A673 (cell line): ENCODE measurements at regions not wholly inside any gene's neighbourhood (a gene's known extent, or its start where the extent isn't known, plus 50 kb on each side); places are given as distances from the start of the nearest gene placed in this dataset.

Experiments
- BruUV-seq: library from RNA; stranded (reverse); fragments of 400-500 nt; replicated peaks from 2 replicates; lab custom pipeline; 2021; lab: Mats Ljungman, UMichigan
- CTCF ChIA-PET: fragments of 300-600 bp; sonication (Branson Sonifier 250); formaldehyde crosslinking; loops from one replicate; lab custom pipeline; 2022; ENCODE audit warnings: antibody characterized with exemption; lab: Charles Lee
- POLR2A ChIA-PET: fragments of 300-600 bp; sonication (Branson Sonifier 250); formaldehyde crosslinking; loops from one replicate; lab custom pipeline; 2022; ENCODE audit warnings: antibody characterized with exemption; ENCODE audit not compliant: low non-redundant PET; lab: Charles Lee
- DNase-seq: peaks from one replicate; pipeline ENCODE4 v3.0.0-alpha.2; 2015; ENCODE audit warnings: low spot score
- H3K27ac ChIP-seq: fragments of 200-600 bp; sonication (generic); 2 replicates; pipeline ENCODE4 v1.5.1; 2016; ENCODE audit warnings: mixed run types, low read depth, mild to moderate bottlenecking, mixed read lengths, antibody characterized with exemption, low read length; ENCODE audit not compliant: poor library complexity, severe bottlenecking
- H3K27me3 ChIP-seq: fragments of 200-600 bp; sonication (generic); replicated peaks from 2 replicates; pipeline ENCODE4 v1.6.1; 2017; ENCODE audit warnings: mixed run types, low read depth, mild to moderate bottlenecking, mixed read lengths, antibody characterized with exemption, low read length; ENCODE audit not compliant: insufficient read depth, poor library complexity
- H3K36me3 ChIP-seq: fragments of 200-600 bp; sonication (generic); 2 replicates; pipeline ENCODE4 v1.6.1; 2016; ENCODE audit warnings: mixed run types, mild to moderate bottlenecking, mixed read lengths, antibody characterized with exemption, low read length; ENCODE audit not compliant: insufficient read depth, poor library complexity, severe bottlenecking
- H3K4me1 ChIP-seq: fragments of 200-600 bp; sonication (generic); 2 replicates; pipeline ENCODE4 v1.6.1; 2017; ENCODE audit warnings: mixed run types, mild to moderate bottlenecking, mixed read lengths, antibody characterized with exemption, low read length; ENCODE audit not compliant: insufficient read depth, poor library complexity, severe bottlenecking
- H3K4me3 ChIP-seq: fragments of 200-600 bp; sonication (generic); 2 replicates; pipeline ENCODE4 v1.5.1; 2016; ENCODE audit warnings: low read depth, mixed run types, mild to moderate bottlenecking, mixed read lengths, low read length; ENCODE audit not compliant: poor library complexity, severe bottlenecking
- H3K9me3 ChIP-seq: fragments of 200-600 bp; sonication (generic); 2 replicates; pipeline ENCODE4 v1.6.1; 2016; ENCODE audit warnings: mixed run types, low read depth, mild to moderate bottlenecking, mixed read lengths, antibody characterized with exemption, low read length; ENCODE audit not compliant: poor library complexity, severe bottlenecking
- EZH2 ChIP-seq: fragments of 200-600 bp; sonication (generic); IDR thresholded peaks from 2 replicates; pipeline ENCODE4 v1.6.1; 2017; ENCODE audit warnings: borderline replicate concordance, low read depth, mild to moderate bottlenecking, mixed read lengths, antibody characterized with exemption, low read length; ENCODE audit not compliant: poor library complexity, severe bottlenecking
- intact Hi-C: fragments of 100-400 bp; cut with micrococcal nuclease; formaldehyde crosslinking; loops from one replicate; pipeline ENCODE4 v1.10.0; 2022; ENCODE audit not compliant: unreplicated experiment
- TF ChIP-seq, protein P1 (sequence below): fragments of 300-800, 200-600 bp; sonication (generic); conservative IDR thresholded peaks from 2 replicates; pipeline ENCODE4 v1.5.1; 2017; ENCODE audit warnings: low read depth, mild to moderate bottlenecking, antibody characterized with exemption, low read length, moderate library complexity, mixed read lengths

GRCh38 chrX:116897526-116897925, 434.8 kb upstream of the CT83 start:
- BruUV-seq: no TSS peak
- Histone ChIP-seq H3K9me3 (peaks cover 9% of the 10 kb centered on the region), H3K4me1 (no peaks in the 10 kb centered on the region), H3K4me3 (no peak overlapping the region), H3K27ac (no peak overlapping the region), H3K27me3 (no peaks in the 10 kb centered on the region), H3K36me3 (no peaks in the 10 kb centered on the region)
- intact Hi-C loops: no loop called here
- CTCF ChIA-PET: no interaction called here
- POLR2A ChIA-PET: no interaction called here
- DNase-seq: no peak
- TF ChIP-seq, protein P1, sequence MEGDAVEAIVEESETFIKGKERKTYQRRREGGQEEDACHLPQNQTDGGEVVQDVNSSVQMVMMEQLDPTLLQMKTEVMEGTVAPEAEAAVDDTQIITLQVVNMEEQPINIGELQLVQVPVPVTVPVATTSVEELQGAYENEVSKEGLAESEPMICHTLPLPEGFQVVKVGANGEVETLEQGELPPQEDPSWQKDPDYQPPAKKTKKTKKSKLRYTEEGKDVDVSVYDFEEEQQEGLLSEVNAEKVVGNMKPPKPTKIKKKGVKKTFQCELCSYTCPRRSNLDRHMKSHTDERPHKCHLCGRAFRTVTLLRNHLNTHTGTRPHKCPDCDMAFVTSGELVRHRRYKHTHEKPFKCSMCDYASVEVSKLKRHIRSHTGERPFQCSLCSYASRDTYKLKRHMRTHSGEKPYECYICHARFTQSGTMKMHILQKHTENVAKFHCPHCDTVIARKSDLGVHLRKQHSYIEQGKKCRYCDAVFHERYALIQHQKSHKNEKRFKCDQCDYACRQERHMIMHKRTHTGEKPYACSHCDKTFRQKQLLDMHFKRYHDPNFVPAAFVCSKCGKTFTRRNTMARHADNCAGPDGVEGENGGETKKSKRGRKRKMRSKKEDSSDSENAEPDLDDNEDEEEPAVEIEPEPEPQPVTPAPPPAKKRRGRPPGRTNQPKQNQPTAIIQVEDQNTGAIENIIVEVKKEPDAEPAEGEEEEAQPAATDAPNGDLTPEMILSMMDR: no peak
- no peak for TF ChIP-seq EZH2

DNA sequence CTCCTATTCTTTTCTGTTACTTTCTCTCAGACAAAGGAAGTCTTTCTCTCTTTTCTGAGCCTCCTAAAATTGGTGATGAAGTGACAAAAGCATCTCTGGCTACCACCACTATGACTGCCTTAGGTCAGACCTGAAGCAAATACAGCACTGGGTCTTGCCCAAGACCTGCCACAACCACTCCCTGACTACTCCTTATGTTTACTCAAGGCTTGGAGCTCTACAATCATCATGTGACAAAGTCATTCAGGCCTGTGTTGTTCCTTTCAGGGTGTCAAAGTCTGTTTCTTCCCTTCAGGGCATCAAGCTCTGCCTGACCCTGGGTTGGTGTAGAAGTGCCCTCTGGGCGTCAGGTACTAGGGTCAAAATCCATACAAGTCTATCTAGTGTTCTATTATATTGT, 419.2 kb upstream of the CT83 start:
- no peak for TF ChIP-seq EZH2
- TF ChIP-seq, protein P1: no peak
- Histone ChIP-seq H3K4me1 (no peaks in the 10 kb centered on the region), H3K4me3 (no peak overlapping the region), H3K27me3 (no peaks in the 10 kb centered on the region), H3K9me3 (no peaks in the 10 kb centered on the region), H3K36me3 (no peaks in the 10 kb centered on the region), H3K27ac (no peak overlapping the region)
- intact Hi-C loops: no loop called here
- DNase-seq: no peak
- POLR2A ChIA-PET: no interaction called here
- CTCF ChIA-PET: no interaction called here
- no TSS peak for BruUV-seq

GRCh38 chrX:116873671-116874070, 410.9 kb upstream of the CT83 start:
- no peak for TF ChIP-seq EZH2
- TF ChIP-seq, protein P1: no peak
- ChIA-PET POLR2A (no interaction called here), CTCF (no interaction called here)
- Histone ChIP-seq H3K4me3 (no peak overlapping the region), H3K4me1 (no peaks in the 10 kb centered on the region), H3K9me3 (no peaks in the 10 kb centered on the region), H3K36me3 (no peaks in the 10 kb centered on the region), H3K27ac (no peak overlapping the region), H3K27me3 (no peaks in the 10 kb centered on the region)
- no peak for DNase-seq
- BruUV-seq: no TSS peak
- intact Hi-C loops: no loop called here
